ENCODE measurements at regions not wholly inside any gene's neighbourhood (a gene's known extent, or its start where the extent isn't known, plus 50 kb on each side); places are given as distances from the start of the nearest gene placed in this dataset.

- H3K27me3 Mint-ChIP-seq = no peaks in the 10 kb centered on the region
Measured at GRCh38 chr4:187656959-187657358, 338.6 kb upstream of the ZFP42 start.

GRCh38 chr4:187663076-187663475, 332.5 kb upstream of the ZFP42 start:
- no peak for DNase-seq
- Mint-ChIP-seq H3K4me1 (ENCODE audit: low read depth) (no peaks in the 10 kb centered on the region), H3K4me3 (no peak overlapping the region), H3K27ac (no peak overlapping the region), H3K36me3 (ENCODE audit: low read depth) (no peaks in the 10 kb centered on the region), H3K9me3 (peaks cover 9% of the 10 kb centered on the region), H3K27me3 (no peaks in the 10 kb centered on the region)
- ATAC-seq (ENCODE audit: poor library complexity) = no peak
- Histone ChIP-seq H3K27ac (ENCODE audit: low read depth in 1 of 2, low read length in 2 of 2) (no peak overlapping the region), H3K4me3 (ENCODE audit: low read length) (no peak overlapping the region), H3K4me1 (ENCODE audit: insufficient read depth, low read length) (no peaks in the 10 kb centered on the region), H3K36me3 (ENCODE audit: insufficient read depth, low read length) (no peaks in the 10 kb centered on the region), H3K9me3 (ENCODE audit: control insufficient read depth in 1 of 2, insufficient read depth in 1 of 2, low read length in 2 of 2) (peaks cover 0 to 6% of the 10 kb centered on the region in 2 experiments), H3K27me3 (ENCODE audit: control insufficient read depth in 1 of 2, insufficient read depth in 2 of 2, low read length in 2 of 2) (no peaks in the 10 kb centered on the region)
- TF ChIP-seq CTCF (IDR thresholded peaks at IDR 0.05) = no peak
- intact Hi-C loops (cut with DNase I, micrococcal nuclease) = no loop called here
- POLR2A ChIA-PET = no interaction called here
- CTCF ChIA-PET = no interaction called here

More at GRCh38 chr4:187656959-187657358, 338.6 kb upstream of the ZFP42 start:
- DNase-seq (no peak), ATAC-seq (ENCODE audit: poor library complexity) (no peak)
- no peak overlapping the region for H3K27ac ChIP-seq (ENCODE audit: low read depth in 1 of 2, low read length in 2 of 2)
- ChIA-PET POLR2A (no interaction called here), CTCF (no interaction called here)
- no peaks in the 10 kb centered on the region for H3K27me3 ChIP-seq (ENCODE audit: control insufficient read depth in 1 of 2, insufficient read depth in 2 of 2, low read length in 2 of 2)
- peaks cover 5 to 8% of the 10 kb centered on the region in 2 experiments for H3K9me3 ChIP-seq (ENCODE audit: control insufficient read depth in 1 of 2, insufficient read depth in 1 of 2, low read length in 2 of 2)
- no peak overlapping the region for H3K4me3 Mint-ChIP-seq
- no peaks in the 10 kb centered on the region for H3K36me3 Mint-ChIP-seq (ENCODE audit: low read depth)
- no peaks in the 10 kb centered on the region for H3K4me1 Mint-ChIP-seq (ENCODE audit: low read depth)
- H3K27ac Mint-ChIP-seq = no peak overlapping the region
- H3K9me3 Mint-ChIP-seq = peaks cover 9% of the 10 kb centered on the region
- no peak for TF ChIP-seq CTCF (IDR thresholded peaks at IDR 0.05)
- no peaks in the 10 kb centered on the region for H3K4me1 ChIP-seq (ENCODE audit: insufficient read depth, low read length)
- intact Hi-C loops (cut with DNase I, micrococcal nuclease) = no loop called here
- no peaks in the 10 kb centered on the region for H3K36me3 ChIP-seq (ENCODE audit: insufficient read depth, low read length)
- H3K4me3 ChIP-seq (ENCODE audit: low read length) = no peak overlapping the region

DNA sequence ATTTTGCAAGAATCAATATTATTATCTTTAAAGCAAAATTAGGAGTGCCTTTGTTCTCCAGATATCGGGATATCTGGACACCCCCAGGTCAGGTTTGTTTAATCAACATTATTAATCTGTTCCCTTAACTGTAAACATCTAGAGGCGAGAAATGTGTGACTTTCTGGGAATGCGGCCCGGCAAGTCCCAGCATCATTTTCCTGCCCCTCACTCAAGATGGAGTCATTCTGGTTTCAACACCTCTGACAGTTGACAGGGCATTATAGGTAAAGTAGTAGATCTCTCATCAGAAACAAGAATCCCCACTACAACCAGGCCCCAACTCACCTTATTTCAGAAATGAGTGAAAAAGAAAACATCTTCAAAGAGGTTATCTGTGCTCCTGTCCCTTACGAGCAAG, 331.6 kb upstream of the ZFP42 start:
- Mint-ChIP-seq H3K27ac (no peak overlapping the region), H3K9me3 (peaks cover 12% of the 10 kb centered on the region), H3K36me3 (ENCODE audit: low read depth) (no peaks in the 10 kb centered on the region), H3K4me3 (no peak overlapping the region), H3K27me3 (no peaks in the 10 kb centered on the region), H3K4me1 (ENCODE audit: low read depth) (no peaks in the 10 kb centered on the region)
- Histone ChIP-seq H3K4me3 (ENCODE audit: low read length) (no peak overlapping the region), H3K27me3 (ENCODE audit: control insufficient read depth in 1 of 2, insufficient read depth in 2 of 2, low read length in 2 of 2) (no peaks in the 10 kb centered on the region), H3K27ac (ENCODE audit: low read depth in 1 of 2, low read length in 2 of 2) (no peak overlapping the region), H3K9me3 (ENCODE audit: control insufficient read depth in 1 of 2, insufficient read depth in 1 of 2, low read length in 2 of 2) (peaks cover 0 to 6% of the 10 kb centered on the region in 2 experiments), H3K4me1 (ENCODE audit: insufficient read depth, low read length) (no peaks in the 10 kb centered on the region), H3K36me3 (ENCODE audit: insufficient read depth, low read length) (no peaks in the 10 kb centered on the region)
- POLR2A ChIA-PET = no interaction called here
- no peak for DNase-seq
- TF ChIP-seq CTCF (IDR thresholded peaks at IDR 0.05) = no peak
- intact Hi-C loops (cut with DNase I, micrococcal nuclease) = no loop called here
- CTCF ChIA-PET = no interaction called here
- no peak for ATAC-seq (ENCODE audit: poor library complexity)
